ENCODE measurements at regions not wholly inside any gene's neighbourhood (a gene's known extent, or its start where the extent isn't known, plus 50 kb on each side); places are given as distances from the start of the nearest gene placed in this dataset.
"Not testable (repeated sequence)": the region's sequence is repeated elsewhere in the genome, so short reads cannot be mapped to it uniquely, and the experiment has no call there.

GRCh38 chr4:181890911-181891310 is 352.3 kb upstream of the TENM3 start:
- H3K9ac ChIP-seq (ENCODE audit: low read depth, low read length), result no peak overlapping the region
- no peak overlapping the region for H3K27ac ChIP-seq (ENCODE audit: low read depth, low read length)
- no peaks in the 10 kb centered on the region for H3K9me3 ChIP-seq (ENCODE audit: insufficient read depth, low read depth, low read length)
- H3K4me1 ChIP-seq (ENCODE audit: insufficient read depth, low read length), result no peaks in the 10 kb centered on the region
- H3K36me3 ChIP-seq (ENCODE audit: insufficient read depth, low read length), result no peaks in the 10 kb centered on the region
- H3K27me3 ChIP-seq (ENCODE audit: insufficient read depth, low read length), result no peaks in the 10 kb centered on the region
- H3K4me3 ChIP-seq (ENCODE audit: low read length), result no peak overlapping the region
- WGBS, result 91% methylated on average over 2 of the region's 2 CpGs

GRCh38 chr4:181896614-181897013 is 346.6 kb upstream of the TENM3 start:
- no peaks in the 10 kb centered on the region; the same call in 1 of the 2 replicates for H3K4me1 ChIP-seq (ENCODE audit: insufficient read depth, low read length)
- no peaks in the 10 kb centered on the region for H3K9me3 ChIP-seq (ENCODE audit: insufficient read depth, low read depth, low read length)
- H3K4me3 ChIP-seq (ENCODE audit: low read length), result no peak overlapping the region
- H3K27me3 ChIP-seq (ENCODE audit: insufficient read depth, low read length), result no peaks in the 10 kb centered on the region
- 91% methylated on average over 5 of the region's 5 CpGs for WGBS
- no peaks in the 10 kb centered on the region for H3K36me3 ChIP-seq (ENCODE audit: insufficient read depth, low read length)
- no peak overlapping the region for H3K9ac ChIP-seq (ENCODE audit: low read depth, low read length)
- no peak overlapping the region for H3K27ac ChIP-seq (ENCODE audit: low read depth, low read length)

- H3K4me1 ChIP-seq (ENCODE audit: insufficient read depth, low read length), result no peaks in the 10 kb centered on the region; the same call in 1 of the 2 replicates
- no peak overlapping the region for H3K27ac ChIP-seq (ENCODE audit: low read depth, low read length)
- no peaks in the 10 kb centered on the region for H3K9me3 ChIP-seq (ENCODE audit: insufficient read depth, low read depth, low read length)
- no peak overlapping the region for H3K9ac ChIP-seq (ENCODE audit: low read depth, low read length)
- no peaks in the 10 kb centered on the region for H3K27me3 ChIP-seq (ENCODE audit: insufficient read depth, low read length)
- H3K4me3 ChIP-seq (ENCODE audit: low read length), result no peak overlapping the region
- WGBS, result 94% methylated on average over 2 of the region's 2 CpGs
- H3K36me3 ChIP-seq (ENCODE audit: insufficient read depth, low read length), result no peaks in the 10 kb centered on the region
Observed at GRCh38 chr4:181897935-181898334, 345.3 kb upstream of the TENM3 start.

- H3K9ac ChIP-seq (ENCODE audit: low read depth, low read length); H3K27me3 ChIP-seq (ENCODE audit: insufficient read depth, low read length); H3K4me1 ChIP-seq (ENCODE audit: insufficient read depth, low read length); H3K36me3 ChIP-seq (ENCODE audit: insufficient read depth, low read length); H3K27ac ChIP-seq (ENCODE audit: low read depth, low read length); H3K4me3 ChIP-seq (ENCODE audit: low read length): not testable (repeated sequence)
- WGBS, result no CpG with 5 or more reads among the region's 2 CpGs
- H3K9me3 ChIP-seq (ENCODE audit: insufficient read depth, low read depth, low read length), result peaks cover 14% of the 10 kb centered on the region; the same call in 1 of the 2 replicates
Observed at GRCh38 chr4:181902404-181902803, 340.8 kb upstream of the TENM3 start.

GRCh38 chr4:181905708-181906107 is 337.5 kb upstream of the TENM3 start:
- 98% methylated on average over 4 of the region's 4 CpGs for WGBS

GRCh38 chr4:181908168-181908567 is 335.0 kb upstream of the TENM3 start:
- peaks cover 2% of the 10 kb centered on the region; the same call in 1 of the 2 replicates for H3K4me1 ChIP-seq (ENCODE audit: insufficient read depth, low read length)
- peaks cover 20% of the 10 kb centered on the region for H3K9me3 ChIP-seq (ENCODE audit: insufficient read depth, low read depth, low read length)
- no peak overlapping the region for H3K27ac ChIP-seq (ENCODE audit: low read depth, low read length)
- H3K4me3 ChIP-seq (ENCODE audit: low read length), result no peak overlapping the region
- H3K27me3 ChIP-seq (ENCODE audit: insufficient read depth, low read length), result no peaks in the 10 kb centered on the region
- 100% methylated on average over 1 of the region's 1 CpG for WGBS
- no peaks in the 10 kb centered on the region for H3K36me3 ChIP-seq (ENCODE audit: insufficient read depth, low read length)
- no peak overlapping the region for H3K9ac ChIP-seq (ENCODE audit: low read depth, low read length)

More at GRCh38 chr4:181905708-181906107, 337.5 kb upstream of the TENM3 start:
- H3K4me1 ChIP-seq (ENCODE audit: insufficient read depth, low read length), result peaks cover 2% of the 10 kb centered on the region; the same call in 1 of the 2 replicates
- no peaks in the 10 kb centered on the region for H3K27me3 ChIP-seq (ENCODE audit: insufficient read depth, low read length)
- no peaks in the 10 kb centered on the region for H3K36me3 ChIP-seq (ENCODE audit: insufficient read depth, low read length)
- no peak overlapping the region for H3K9ac ChIP-seq (ENCODE audit: low read depth, low read length)
- no peak overlapping the region for H3K4me3 ChIP-seq (ENCODE audit: low read length)
- peaks cover 14% of the 10 kb centered on the region; the same call in 1 of the 2 replicates for H3K9me3 ChIP-seq (ENCODE audit: insufficient read depth, low read depth, low read length)
- H3K27ac ChIP-seq (ENCODE audit: low read depth, low read length), result no peak overlapping the region

GRCh38 chr4:181909368-181909767 is 333.8 kb upstream of the TENM3 start:
- 84% methylated on average over 6 of the region's 6 CpGs for WGBS
- Histone ChIP-seq H3K36me3 (ENCODE audit: insufficient read depth, low read length) (no peaks in the 10 kb centered on the region), H3K4me1 (ENCODE audit: insufficient read depth, low read length) (peaks cover 2% of the 10 kb centered on the region; the same call in 1 of the 2 replicates)

GRCh38 chr4:181911420-181911819 is 331.8 kb upstream of the TENM3 start:
- no peak overlapping the region for H3K27ac ChIP-seq (ENCODE audit: low read depth, low read length)
- WGBS, result 83% methylated on average over 2 of the region's 2 CpGs
- H3K27me3 ChIP-seq (ENCODE audit: insufficient read depth, low read length), result no peaks in the 10 kb centered on the region
- H3K4me1 ChIP-seq (ENCODE audit: insufficient read depth, low read length), result peaks cover 2% of the 10 kb centered on the region; the same call in 1 of the 2 replicates
- H3K36me3 ChIP-seq (ENCODE audit: insufficient read depth, low read length), result no peaks in the 10 kb centered on the region
- no peak overlapping the region for H3K9ac ChIP-seq (ENCODE audit: low read depth, low read length)
- H3K4me3 ChIP-seq (ENCODE audit: low read length), result no peak overlapping the region
- peaks cover 14% of the 10 kb centered on the region for H3K9me3 ChIP-seq (ENCODE audit: insufficient read depth, low read depth, low read length)

More at GRCh38 chr4:181909368-181909767, 333.8 kb upstream of the TENM3 start:
- Histone ChIP-seq H3K27me3 (ENCODE audit: insufficient read depth, low read length) (no peaks in the 10 kb centered on the region), H3K27ac (ENCODE audit: low read depth, low read length) (no peak overlapping the region), H3K9ac (ENCODE audit: low read depth, low read length) (no peak overlapping the region), H3K9me3 (ENCODE audit: insufficient read depth, low read depth, low read length) (peaks cover 19% of the 10 kb centered on the region), H3K4me3 (ENCODE audit: low read length) (no peak overlapping the region)

- no peaks in the 10 kb centered on the region for H3K27me3 ChIP-seq (ENCODE audit: insufficient read depth, low read length)
- H3K36me3 ChIP-seq (ENCODE audit: insufficient read depth, low read length), result no peaks in the 10 kb centered on the region
- no peak overlapping the region for H3K9ac ChIP-seq (ENCODE audit: low read depth, low read length)
- WGBS, result 91% methylated on average over 3 of the region's 4 CpGs
- H3K27ac ChIP-seq (ENCODE audit: low read depth, low read length), result no peak overlapping the region
- H3K4me3 ChIP-seq (ENCODE audit: low read length), result no peak overlapping the region
- 0 out of 2 replicates have a peak, but pooled peaks cover 2% of the 10 kb centered on the region for H3K9me3 ChIP-seq (ENCODE audit: insufficient read depth, low read depth, low read length)
- H3K4me1 ChIP-seq (ENCODE audit: insufficient read depth, low read length), result no peaks in the 10 kb centered on the region
Observed at GRCh38 chr4:181933471-181933870, 309.7 kb upstream of the TENM3 start.

GRCh38 chr4:181938631-181939030 is 304.6 kb upstream of the TENM3 start:
- no peaks in the 10 kb centered on the region for H3K27me3 ChIP-seq (ENCODE audit: insufficient read depth, low read length)
- no peak overlapping the region for H3K4me3 ChIP-seq (ENCODE audit: low read length)
- no peak overlapping the region for H3K9ac ChIP-seq (ENCODE audit: low read depth, low read length)
- 95% methylated on average over 4 of the region's 4 CpGs for WGBS
- no peaks in the 10 kb centered on the region for H3K36me3 ChIP-seq (ENCODE audit: insufficient read depth, low read length)
- H3K27ac ChIP-seq (ENCODE audit: low read depth, low read length), result no peak overlapping the region
- no peaks in the 10 kb centered on the region for H3K9me3 ChIP-seq (ENCODE audit: insufficient read depth, low read depth, low read length)
- peaks cover 8% of the 10 kb centered on the region; the same call in 1 of the 2 replicates for H3K4me1 ChIP-seq (ENCODE audit: insufficient read depth, low read length)

- no peak overlapping the region for H3K4me3 ChIP-seq (ENCODE audit: low read length)
- 83% methylated on average over 15 of the region's 15 CpGs for WGBS
- H3K36me3 ChIP-seq (ENCODE audit: insufficient read depth, low read length), result no peaks in the 10 kb centered on the region
- H3K27ac ChIP-seq (ENCODE audit: low read depth, low read length), result no peak overlapping the region
- H3K9me3 ChIP-seq (ENCODE audit: insufficient read depth, low read depth, low read length), result no peaks in the 10 kb centered on the region
- no peaks in the 10 kb centered on the region for H3K27me3 ChIP-seq (ENCODE audit: insufficient read depth, low read length)
- H3K9ac ChIP-seq (ENCODE audit: low read depth, low read length), result no peak overlapping the region
- H3K4me1 ChIP-seq (ENCODE audit: insufficient read depth, low read length), result peaks cover 8% of the 10 kb centered on the region; the same call in 1 of the 2 replicates
Observed at GRCh38 chr4:181939199-181939945, 303.8 kb upstream of the TENM3 start.

All from HUES64 (cell line).